B cell (primary cell): ENCODE measurements at regions not wholly inside any gene's neighbourhood (a gene's known extent, or its start where the extent isn't known, plus 50 kb on each side); places are given as distances from the start of the nearest gene placed in this dataset.

Experiments used
- ATAC-seq: fragments of 200-7000 bp; cut with Tn5 transposase; one replicate; pipeline ENCODE4 v1.10.0; 2021; ENCODE audit warnings: low read depth, mild to moderate bottlenecking, moderate number of reproducible peaks, moderate library complexity
- CTCF ChIA-PET: fragments of 350-600 bp; sonication (Branson Sonifier 250); formaldehyde crosslinking; loops from one replicate; lab custom pipeline; 2021; ENCODE audit warnings: antibody characterized with exemption, inconsistent platforms; lab: Charles Lee
- POLR2A ChIA-PET: fragments of 350-600 bp; sonication (Branson Sonifier 250); formaldehyde crosslinking; loops from one replicate; lab custom pipeline; 2021; ENCODE audit warnings: antibody characterized with exemption; lab: Charles Lee
- DNase-seq: peaks from one replicate; pipeline ENCODE4 v3.0.0; 2013
- H2AFZ ChIP-seq: 2 replicates; pipeline ENCODE4 v1.6.1; 2012; ENCODE audit warnings: mild to moderate bottlenecking, low read depth, low read length; ENCODE audit not compliant: insufficient read depth, poor library complexity, severe bottlenecking
- H3K27ac ChIP-seq, 2 donors: 1 replicate in 1 of 2; 2 replicates in 1 of 2; pipeline ENCODE4 v1.5.1; 2012 to 2013; ENCODE audit warnings: low read length in 2 of 2, mild to moderate bottlenecking in 2 of 2, moderate library complexity in 1 of 2
- H3K27me3 ChIP-seq, 4 experiments: fragments of 200-600 bp in 1 of 4; sonication (generic) in 1 of 4; replicated peaks in 1 of 4; 1 replicate in 2 of 4; 2 replicates in 2 of 4; pipeline versions ENCODE4 v1.6.1 to v1.7.0; 2013 to 2016; ENCODE audit warnings: low read length in 3 of 4, mild to moderate bottlenecking in 2 of 4, mixed read lengths in 1 of 4, moderate library complexity in 1 of 4; ENCODE audit not compliant: insufficient read depth in 4 of 4, control insufficient read depth in 3 of 4; ENCODE audit errors: control extremely low read depth in 1 of 4
- H3K36me3 ChIP-seq, 2 experiments: replicated peaks in 1 of 2; 1 replicate in 1 of 2; 2 replicates in 1 of 2; pipeline versions ENCODE4 v1.6.1 to v1.7.1; 2013; ENCODE audit warnings: low read length in 1 of 2; ENCODE audit not compliant: insufficient read depth in 2 of 2, control insufficient read depth in 1 of 2; ENCODE audit errors: control extremely low read depth in 1 of 2, extremely low read depth in 1 of 2
- H3K4me1 ChIP-seq, 2 donors: fragments of 200-600 bp in 1 of 2; sonication (generic) in 1 of 2; 1 replicate in 1 of 2; 2 replicates in 1 of 2; pipeline versions ENCODE4 v1.5.1 to v1.6.1; 2013 to 2017; ENCODE audit warnings: low read length in 2 of 2; ENCODE audit not compliant: control insufficient read depth in 2 of 2, insufficient read depth in 2 of 2
- H3K4me2 ChIP-seq: replicated peaks from 2 replicates; pipeline ENCODE3; 2012; ENCODE audit warnings: mild to moderate bottlenecking, low read depth, low read length; ENCODE audit not compliant: poor library complexity, severe bottlenecking
- H3K4me3 ChIP-seq, 5 experiments: fragments of 200-600 bp in 1 of 5; sonication (generic) in 1 of 5; 1 replicate in 3 of 5; 2 replicates in 2 of 5; pipeline versions ENCODE4 v1.5.1 to v1.7.0; 2011 to 2016; ENCODE audit warnings: low read length in 4 of 5, mild to moderate bottlenecking in 4 of 5, low read depth in 2 of 5, control low read depth in 1 of 5, moderate library complexity in 1 of 5; ENCODE audit not compliant: insufficient read depth in 1 of 5; ENCODE audit errors: control extremely low read depth in 1 of 5, extremely low read depth in 1 of 5
- H3K79me2 ChIP-seq: fragments of 200-600 bp; sonication (generic); one replicate; pipeline ENCODE4 v1.6.0; 2016; ENCODE audit warnings: low read length; ENCODE audit not compliant: control insufficient read depth, insufficient read depth
- H3K9ac ChIP-seq: fragments of 200-600 bp; sonication (generic); 2 replicates; pipeline ENCODE4 v1.6.1; 2017; ENCODE audit warnings: mild to moderate bottlenecking, low read length, moderate library complexity
- H3K9me3 ChIP-seq, 3 donors: one replicate each; pipeline versions ENCODE4 v1.6.1 to v1.7.1; 2013; ENCODE audit warnings: low read length in 2 of 3; ENCODE audit not compliant: control insufficient read depth in 2 of 3, insufficient read depth in 1 of 3; ENCODE audit errors: control extremely low read depth in 1 of 3
- H4K20me1 ChIP-seq: 2 replicates; pipeline ENCODE4 v1.6.0; 2012; ENCODE audit warnings: mild to moderate bottlenecking, low read length; ENCODE audit not compliant: insufficient read depth, control insufficient read depth, poor library complexity, severe bottlenecking
- H3K27ac Mint-ChIP-seq: one replicate; pipeline ENCODE4 v1.8.0; 2021; ENCODE audit warnings: mixed read lengths
- H3K27me3 Mint-ChIP-seq: one replicate; pipeline ENCODE4 v1.8.0; 2021; ENCODE audit warnings: mixed read lengths
- H3K4me1 Mint-ChIP-seq: one replicate; pipeline ENCODE4 v1.8.0; 2021; ENCODE audit warnings: mixed read lengths
- H3K4me3 Mint-ChIP-seq: one replicate; pipeline ENCODE4 v1.8.0; 2021; ENCODE audit warnings: mixed read lengths
- H3K9me3 Mint-ChIP-seq: one replicate; pipeline ENCODE4 v1.8.0; 2022; ENCODE audit warnings: mixed read lengths; ENCODE audit not compliant: insufficient read depth
- EZH2 ChIP-seq: IDR thresholded peaks from 2 replicates; pipeline ENCODE4 v1.6.1; 2012; ENCODE audit warnings: borderline replicate concordance, low read depth, mild to moderate bottlenecking, moderate library complexity, low read length; ENCODE audit not compliant: insufficient read depth, poor library complexity, severe bottlenecking
- WGBS: methylation state at CpG from one replicate; pipeline ENCODE4 v1.1.5; 2013; ENCODE audit warnings: missing lambda C conversion rate; ENCODE audit not compliant: insufficient coverage; 5-methylcytosine and 5-hydroxymethylcytosine counted together
- intact Hi-C: fragments of 100-400 bp; cut with micrococcal nuclease; formaldehyde crosslinking; loops from one replicate; pipeline ENCODE4 v1.10.0; 2022
- TF ChIP-seq, protein P1 (sequence below): fragments of 200-600 bp; IDR thresholded peaks from one replicate; pipeline ENCODE4 v1.8.0; 2022; ENCODE audit warnings: antibody characterized with exemption, mild to moderate bottlenecking

DNA sequence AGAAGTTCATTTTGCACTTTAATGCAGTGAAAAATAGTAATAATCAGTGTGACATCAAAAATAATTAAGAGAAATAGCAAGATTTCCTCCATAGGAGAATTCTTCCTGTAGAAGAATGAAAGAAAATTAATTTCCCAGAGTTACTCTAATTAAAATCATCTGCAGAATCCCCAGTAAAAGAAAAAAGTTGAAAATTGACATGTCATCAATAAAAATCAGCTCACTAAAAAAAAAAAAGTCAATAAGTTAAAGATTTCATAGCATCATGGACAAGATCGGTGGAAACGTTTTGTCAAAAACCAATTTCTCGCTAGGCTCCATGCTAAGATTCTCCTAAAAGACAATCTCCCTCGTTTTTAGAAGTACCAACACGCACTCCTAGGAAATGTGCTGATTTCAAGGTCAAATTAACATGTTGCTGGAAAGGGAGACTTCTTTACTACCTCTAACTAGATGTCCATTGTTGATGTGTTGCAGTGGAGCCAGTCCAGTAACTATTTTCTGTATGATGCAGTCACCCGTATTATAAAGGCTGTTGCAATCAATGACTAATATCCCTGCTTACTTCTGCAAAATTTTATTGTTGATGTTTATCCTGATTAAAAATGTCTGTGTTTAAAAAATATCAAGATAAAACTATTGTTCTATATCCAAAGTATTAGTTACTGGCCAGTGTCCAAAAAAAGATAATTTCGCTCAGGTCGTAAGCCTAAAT, 591.9 kb upstream of the MGMT start:
- Histone ChIP-seq H2AFZ (no peak overlapping the region), H4K20me1 (no peaks in the 10 kb centered on the region), H3K27me3 (no peaks in the 10 kb centered on the region), H3K4me2 (no peak overlapping the region), H3K9ac (no peak overlapping the region), H3K4me1 (no peaks in the 10 kb centered on the region), H3K27ac (no peak overlapping the region), H3K4me3 (no peak overlapping the region), H3K36me3 (no peaks in the 10 kb centered on the region), H3K79me2 (no peaks in the 10 kb centered on the region), H3K9me3 (peaks cover 0 to 2% (median 0%) of the 10 kb centered on the region in 3 donors)
- Mint-ChIP-seq H3K27me3 (peaks cover 7% of the 10 kb centered on the region), H3K4me1 (no peaks in the 10 kb centered on the region), H3K27ac (no peak overlapping the region), H3K4me3 (no peak overlapping the region), H3K9me3 (no peaks in the 10 kb centered on the region)
- ChIA-PET CTCF (no interaction called here), POLR2A (no interaction called here)
- ATAC-seq (no peak), DNase-seq (no peak)
- 90% methylated on average over 2 of the region's 8 CpGs for WGBS
- TF ChIP-seq, protein P1, sequence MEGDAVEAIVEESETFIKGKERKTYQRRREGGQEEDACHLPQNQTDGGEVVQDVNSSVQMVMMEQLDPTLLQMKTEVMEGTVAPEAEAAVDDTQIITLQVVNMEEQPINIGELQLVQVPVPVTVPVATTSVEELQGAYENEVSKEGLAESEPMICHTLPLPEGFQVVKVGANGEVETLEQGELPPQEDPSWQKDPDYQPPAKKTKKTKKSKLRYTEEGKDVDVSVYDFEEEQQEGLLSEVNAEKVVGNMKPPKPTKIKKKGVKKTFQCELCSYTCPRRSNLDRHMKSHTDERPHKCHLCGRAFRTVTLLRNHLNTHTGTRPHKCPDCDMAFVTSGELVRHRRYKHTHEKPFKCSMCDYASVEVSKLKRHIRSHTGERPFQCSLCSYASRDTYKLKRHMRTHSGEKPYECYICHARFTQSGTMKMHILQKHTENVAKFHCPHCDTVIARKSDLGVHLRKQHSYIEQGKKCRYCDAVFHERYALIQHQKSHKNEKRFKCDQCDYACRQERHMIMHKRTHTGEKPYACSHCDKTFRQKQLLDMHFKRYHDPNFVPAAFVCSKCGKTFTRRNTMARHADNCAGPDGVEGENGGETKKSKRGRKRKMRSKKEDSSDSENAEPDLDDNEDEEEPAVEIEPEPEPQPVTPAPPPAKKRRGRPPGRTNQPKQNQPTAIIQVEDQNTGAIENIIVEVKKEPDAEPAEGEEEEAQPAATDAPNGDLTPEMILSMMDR, result no peak
- no peak for TF ChIP-seq EZH2
- intact Hi-C loops, result no loop called here

DNA sequence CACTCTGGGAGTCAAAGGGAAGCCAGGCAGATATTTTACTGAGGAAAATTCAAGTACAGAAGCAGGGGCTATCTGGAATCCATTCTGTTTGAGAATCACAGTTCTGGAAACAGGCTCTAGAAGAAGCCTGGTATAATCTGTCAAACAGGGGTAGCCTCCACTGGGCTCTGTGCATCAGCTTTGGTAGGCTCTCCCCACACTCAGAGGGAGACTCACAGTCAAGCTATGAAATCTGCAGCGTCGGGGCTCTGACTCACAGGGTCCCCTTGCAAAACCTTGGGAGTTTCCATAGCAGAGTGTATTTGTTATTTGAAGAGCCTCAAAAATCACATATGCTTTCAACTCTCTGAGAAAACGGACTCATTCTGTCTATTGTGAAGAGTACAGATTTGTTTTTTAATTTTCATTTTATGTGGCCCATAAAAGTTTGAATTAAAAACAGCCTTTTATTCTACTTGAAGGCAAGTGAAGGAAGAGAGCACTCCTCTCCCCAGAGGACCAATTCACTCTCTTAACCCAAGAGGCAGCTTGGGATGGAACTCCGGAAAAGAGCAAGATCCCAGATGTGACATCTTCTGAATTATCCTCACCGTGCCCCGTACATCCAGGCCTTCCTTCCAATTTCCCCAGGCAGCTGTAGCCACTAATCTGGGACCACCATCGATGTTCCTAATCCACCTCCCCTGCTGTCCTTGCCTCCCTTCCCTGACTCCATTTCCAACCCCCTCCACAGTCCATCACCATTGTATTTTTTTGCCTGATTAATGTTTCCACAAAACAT, 590.9 kb upstream of the MGMT start:
- Histone ChIP-seq H3K9me3 (peaks cover 0 to 1% (median 0%) of the 10 kb centered on the region in 3 donors), H3K36me3 (no peaks in the 10 kb centered on the region), H3K79me2 (no peaks in the 10 kb centered on the region), H3K27me3 (no peaks in the 10 kb centered on the region), H2AFZ (no peak overlapping the region), H3K9ac (no peak overlapping the region), H3K4me3 (no peak overlapping the region), H4K20me1 (no peaks in the 10 kb centered on the region), H3K4me2 (no peak overlapping the region), H3K4me1 (no peaks in the 10 kb centered on the region), H3K27ac (no peak overlapping the region)
- H3K4me3 Mint-ChIP-seq, result no peak overlapping the region
- DNase-seq (no peak), ATAC-seq (no peak)
- H3K9me3 Mint-ChIP-seq, result no peaks in the 10 kb centered on the region
- CTCF ChIA-PET, result no interaction called here
- intact Hi-C loops, result no loop called here
- H3K27me3 Mint-ChIP-seq, result peaks cover 7% of the 10 kb centered on the region
- WGBS, result 98% methylated on average over 4 of the region's 7 CpGs
- H3K27ac Mint-ChIP-seq, result no peak overlapping the region
- no peak for TF ChIP-seq EZH2
- TF ChIP-seq, protein P1, result no peak
- POLR2A ChIA-PET, result no interaction called here
- no peaks in the 10 kb centered on the region for H3K4me1 Mint-ChIP-seq
